K562 (cell line): ENCODE measurements at regions not wholly inside any gene's neighbourhood (a gene's known extent, or its start where the extent isn't known, plus 50 kb on each side); places are given as distances from the start of the nearest gene placed in this dataset.
A peak's percentile ranks its signal among the peaks of the same experiment; 100 is the strongest.

ENCODE experiments used
- ATAC-seq: fragments of 200-7000 bp; cut with Tn5 transposase; 3 replicates; pipeline ENCODE4 v1.9.1; 2020; ENCODE audit warnings: moderate library complexity
- BruUV-seq: library from RNA; stranded (reverse); fragments of 400-500 nt; replicated peaks from 2 replicates; lab custom pipeline; 2021; lab: Mats Ljungman, UMichigan
- CTCF ChIA-PET: fragments of 300-600 bp; formaldehyde crosslinking; extraction: SDS; loops from one replicate; lab custom pipeline; 2021; ENCODE audit warnings: low intra/inter-chr PET ratio; lab: Yijun Ruan, JAX
- POLR2A ChIA-PET: fragments of 300-600, 350-650 bp; sonication (Branson Sonifier 250); formaldehyde crosslinking; extraction: SDS; loops from one replicate; lab custom pipeline; 2021; ENCODE audit warnings: antibody characterized with exemption, inconsistent platforms; lab: Yijun Ruan, JAX
- DNase-seq, 4 experiments: peaks; one replicate each; pipeline versions ENCODE4 v3.0.0 to v3.0.0-alpha.2; 2011 to 2018; ENCODE audit warnings: low spot score in 3 of 4, mixed read lengths in 3 of 4; ENCODE audit errors: extremely low read depth in 1 of 4
- FAIRE-seq: peaks from 2 replicates; lab custom pipeline; 2011; peaks lifted over from hg19 to GRCh38; lab: Jason Lieb, UNC
- H2AFZ ChIP-seq: 2 replicates; pipeline ENCODE4 v1.6.0; 2011; ENCODE audit warnings: low read depth, low read length, control low read depth, inconsistent platforms
- H3K27ac ChIP-seq: fragments of 200-600 bp; 3 replicates; pipeline ENCODE4 v1.8.0; 2011; ENCODE audit warnings: low read depth, mild to moderate bottlenecking, control low read depth, inconsistent platforms, low read length, moderate library complexity, mixed read lengths; ENCODE audit errors: extremely low read depth
- H3K27me3 ChIP-seq, 2 experiments: fragments of 300-600 bp in 1 of 2; 2 replicates in 1 of 2; 3 replicates in 1 of 2; pipeline versions ENCODE4 v1.6.0 to v1.8.0; 2011; ENCODE audit warnings: inconsistent platforms in 2 of 2, low read length in 2 of 2, mild to moderate bottlenecking in 1 of 2, mixed read lengths in 1 of 2, moderate library complexity in 1 of 2; ENCODE audit not compliant: control insufficient read depth in 2 of 2, insufficient read depth in 2 of 2
- H3K36me3 ChIP-seq: fragments of 300-600 bp; 3 replicates; pipeline ENCODE4 v1.8.0; 2011; ENCODE audit warnings: mild to moderate bottlenecking, low read length, inconsistent platforms; ENCODE audit not compliant: control insufficient read depth, insufficient read depth
- H3K4me1 ChIP-seq, 2 experiments: fragments of 200-600 bp in 1 of 2; replicated peaks in 1 of 2; 2 replicates in 1 of 2; 3 replicates in 1 of 2; pipeline versions ENCODE4 v1.5.1 to v1.8.0; 2011; ENCODE audit warnings: inconsistent platforms in 2 of 2, low read length in 2 of 2, mild to moderate bottlenecking in 1 of 2, mixed read lengths in 1 of 2, moderate library complexity in 1 of 2; ENCODE audit not compliant: control insufficient read depth in 2 of 2, insufficient read depth in 2 of 2
- H3K4me2 ChIP-seq: 2 replicates; pipeline ENCODE4 v1.6.1; 2011; ENCODE audit warnings: low read length, control low read depth, inconsistent platforms, mixed read lengths; ENCODE audit not compliant: insufficient read depth
- H3K4me3 ChIP-seq: fragments of 200-600 bp; sonication (generic), shearing (Covaris generic); 2 replicates; pipeline ENCODE4 v1.5.1; 2016; ENCODE audit warnings: control low read depth, inconsistent platforms
- H3K79me2 ChIP-seq: fragments of 200-600 bp; 3 replicates; pipeline ENCODE4 v1.8.0; 2011; ENCODE audit warnings: low read length, inconsistent platforms; ENCODE audit not compliant: control insufficient read depth, insufficient read depth
- H3K9ac ChIP-seq, 2 experiments: 2 replicates each; pipeline versions ENCODE4 v1.6.0 to v1.6.1; 2011; ENCODE audit warnings: low read depth in 2 of 2, low read length in 2 of 2, control low read depth in 1 of 2, inconsistent platforms in 1 of 2, mild to moderate bottlenecking in 1 of 2, mixed read lengths in 1 of 2; ENCODE audit not compliant: insufficient read depth in 1 of 2
- H3K9me1 ChIP-seq: one replicate; pipeline ENCODE4 v1.6.0; 2011; ENCODE audit warnings: inconsistent platforms, mild to moderate bottlenecking, low read length, moderate library complexity; ENCODE audit not compliant: control insufficient read depth, insufficient read depth
- H3K9me3 ChIP-seq: replicated peaks from 2 replicates; pipeline ENCODE4 v1.5.1; 2011; ENCODE audit warnings: low read depth, low read length, inconsistent platforms; ENCODE audit not compliant: control insufficient read depth, insufficient read depth
- H4K20me1 ChIP-seq: replicated peaks from 2 replicates; pipeline ENCODE4 v1.6.1; 2011; ENCODE audit warnings: low read length, inconsistent platforms, mixed read lengths; ENCODE audit not compliant: control insufficient read depth, insufficient read depth
- CBFA2T3 ChIP-seq: fragments of 450-650 bp; IDR thresholded peaks from 2 replicates; pipeline ENCODE4 v1.6.1; 2017
- ERF ChIP-seq: fragments of 450-650 bp; formaldehyde crosslinking; IDR thresholded peaks from 2 replicates; pipeline ENCODE4 v1.4.0; 2020; ENCODE audit warnings: mild to moderate bottlenecking, mixed read lengths
- HBP1 ChIP-seq: fragments of 450-650 bp; formaldehyde crosslinking; IDR thresholded peaks from 2 replicates; pipeline ENCODE4 v1.4.0; 2022; ENCODE audit warnings: missing genetic modification characterization
- KLF6 ChIP-seq: fragments of 250-450 bp; sonication (Bioruptor Pico); IDR thresholded peaks from 2 replicates; pipeline ENCODE4 v1.4.0; 2020; ENCODE audit warnings: mild to moderate bottlenecking, moderate library complexity, borderline replicate concordance
- LARP7 ChIP-seq: fragments of 450-650 bp; IDR thresholded peaks from 2 replicates; pipeline ENCODE4 v1.6.1; 2016
- POLR2G ChIP-seq: fragments of 200-400 bp; formaldehyde crosslinking; IDR thresholded peaks from 2 replicates; pipeline ENCODE4 v1.6.1; 2017; ENCODE audit warnings: low read depth, mild to moderate bottlenecking, antibody characterized with exemption, low read length, moderate library complexity
- TGIF2 ChIP-seq: sonication (generic); formaldehyde crosslinking; IDR thresholded peaks from 2 replicates; pipeline ENCODE4 v1.8.1; 2022; ENCODE audit warnings: mild to moderate bottlenecking, missing genetic modification reagents, moderate library complexity
- TRIM24 ChIP-seq, 2 experiments: fragments of 450-650 bp; IDR thresholded peaks; 2 replicates each; pipeline ENCODE4 v1.6.1; 2016
- ZBTB34 ChIP-seq: fragments of 250-450 bp; sonication (Bioruptor Pico); IDR thresholded peaks from 2 replicates; pipeline ENCODE4 v1.8.0; 2021; ENCODE audit warnings: mild to moderate bottlenecking, moderate library complexity
- ZNF282 ChIP-seq: sonication (generic); formaldehyde crosslinking; IDR thresholded peaks from 2 replicates; pipeline ENCODE4 v1.8.1; 2023; ENCODE audit warnings: missing genetic modification reagents
- WGBS: fragments of 100-300 bp; shearing (Covaris generic); methylation state at CpG from one replicate; pipeline ENCODE4 v1.1.6; 2016; ENCODE audit warnings: low coverage, mixed read lengths; ENCODE audit not compliant: insufficient coverage; ENCODE audit errors: missing lambda C conversion rate; 5-methylcytosine and 5-hydroxymethylcytosine counted together
- in situ Hi-C: fragments of 300-500 bp; cut with MboI; formaldehyde crosslinking; loops from 4 replicates; pipeline ENCODE4 v1.15.0; 2018; ENCODE audit warnings: inconsistent platforms, mixed read lengths
- intact Hi-C: fragments of 100-400 bp; cut with micrococcal nuclease; formaldehyde crosslinking; loops from 2 replicates; pipeline ENCODE4 v1.14.2; 2022

GRCh38 chr21:37986000-37986399 lies 69.7 kb upstream of the KCNJ6 start (continued):
- no peak for TF ChIP-seq ZBTB34 (CRISPR knock-in tag)
- no peak for TF ChIP-seq TGIF2 (CRISPR knock-in tag)
- peak; percentile 70 for TF ChIP-seq CBFA2T3
- TF ChIP-seq LARP7: no peak
- no peak for TF ChIP-seq ZNF282 (CRISPR knock-in tag)
- no peak for TF ChIP-seq ERF
- no peak for TF ChIP-seq POLR2G
- TF ChIP-seq, all 486 proteins: peak for 3

GRCh38 chr21:37986751-37987399 lies 70.6 kb upstream of the KCNJ6 start:
- DNase-seq: no peak
- ChIA-PET CTCF (no interaction called here), POLR2A (interaction anchor here (1.0 to 1.1 kb wide), 2 partner anchors 9 to 30 kb away, joined by 4 to 5 read pairs; no protein-coding TSS in a partner anchor)
- Histone ChIP-seq H4K20me1 (no peaks in the 10 kb centered on the region), H2AFZ (no peak overlapping the region), H3K4me1 (no peaks in the 10 kb centered on the region; a peak in 1 of 5 replicates), H3K9me3 (no peaks in the 10 kb centered on the region), H3K4me3 (no peak overlapping the region), H3K9me1 (no peaks in the 10 kb centered on the region), H3K79me2 (no peaks in the 10 kb centered on the region), H3K27me3 (no peaks in the 10 kb centered on the region), H3K4me2 (no peak overlapping the region), H3K9ac (no peak overlapping the region), H3K27ac (no peak overlapping the region), H3K36me3 (no peaks in the 10 kb centered on the region)
- BruUV-seq: no TSS peak
- WGBS: 31% methylated on average over 5 of the region's 5 CpGs
- intact Hi-C loops: no loop called here
- no peak for FAIRE-seq
- no peak for ATAC-seq
- in situ Hi-C loops: no loop called here
- TF ChIP-seq TRIM24 (IDR thresholded peaks at IDR 0.05): no peak
- TF ChIP-seq KLF6 (CRISPR knock-in tag): no peak
- TF ChIP-seq HBP1 (CRISPR knock-in tag): no peak
